ENCODE measurements at regions not wholly inside any gene's neighbourhood (a gene's known extent, or its start where the extent isn't known, plus 50 kb on each side); places are given as distances from the start of the nearest gene placed in this dataset.

DNA sequence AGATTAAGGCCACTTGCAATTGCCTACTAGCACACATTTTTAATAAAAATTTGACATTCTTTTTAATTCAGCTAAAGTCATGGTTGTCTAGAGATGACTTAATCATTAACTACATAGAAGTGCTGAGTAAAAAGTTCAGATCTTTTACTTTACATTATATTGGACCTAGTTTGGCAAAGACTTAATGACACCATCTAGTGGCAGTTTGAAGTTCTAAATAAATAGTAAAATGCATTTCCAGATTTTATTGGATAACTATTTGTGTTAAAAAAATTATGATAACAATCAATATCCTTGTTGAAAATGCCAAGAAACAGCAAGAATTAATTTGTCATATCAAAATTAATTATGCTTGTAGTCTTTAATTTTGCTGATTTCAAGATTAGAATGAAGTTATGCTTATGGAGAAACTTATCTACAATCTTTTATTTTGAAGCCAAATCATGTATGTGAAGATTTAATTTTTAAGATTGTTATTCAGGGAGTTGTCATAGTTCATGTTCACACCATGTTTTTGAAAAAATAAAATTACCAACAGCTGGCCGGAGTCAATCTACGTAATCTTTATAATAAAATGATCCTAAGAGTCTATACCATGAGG, 69.6 kb upstream of the PJA2 start:
- peak in 3 of 4 experiments; percentile 14 to 34 (median 25) for TF ChIP-seq CTCF (IDR thresholded peaks at IDR 0.05)
- no peak for TF ChIP-seq POLR2AphosphoS5 (IDR thresholded peaks at IDR 0.05)
